HCT116 (cell line): ENCODE measurements at regions not wholly inside any gene's neighbourhood (a gene's known extent, or its start where the extent isn't known, plus 50 kb on each side); places are given as distances from the start of the nearest gene placed in this dataset.

ENCODE experiments used
- ATAC-seq: fragments of 200-7000 bp; cut with Tn5 transposase; 2 replicates; pipeline ENCODE4 v1.9.1; 2020; ENCODE audit warnings: mild to moderate bottlenecking, moderate library complexity
- BruUV-seq: library from RNA; stranded (reverse); fragments of 400-500 nt; replicated peaks from 2 replicates; lab custom pipeline; 2021; lab: Mats Ljungman, UMichigan
- CTCF ChIA-PET: fragments of 300-600 bp; sonication (Branson Sonifier 250); formaldehyde crosslinking; loops from one replicate; lab custom pipeline; 2021; ENCODE audit warnings: antibody characterized with exemption; lab: Charles Lee
- POLR2A ChIA-PET: fragments of 300-600, 350-600 bp; sonication (Branson Sonifier 250); formaldehyde crosslinking; loops from one replicate; lab custom pipeline; 2021; ENCODE audit warnings: antibody characterized with exemption; lab: Charles Lee
- RAD21 ChIA-PET, 2 experiments: fragments of 300-600 bp; sonication (Branson Sonifier 250); formaldehyde crosslinking; loops; one replicate each; lab custom pipeline; 2023; ENCODE audit warnings: low total read pairs in 2 of 2; ENCODE audit not compliant: uncharacterized antibody in 2 of 2, unreplicated experiment in 2 of 2, low non-redundant PET in 1 of 2; lab: Charles Lee
- DNase-seq: peaks from one replicate; pipeline ENCODE4 v3.0.0-alpha.2; 2010; ENCODE audit warnings: low read depth, low spot score
- H2AFZ ChIP-seq: fragments of 200-600 bp; shearing (Covaris generic), sonication (generic); 2 replicates; pipeline ENCODE4 v1.6.1; 2017; ENCODE audit warnings: low read depth, mixed run types, mixed read lengths, antibody characterized with exemption, low read length; ENCODE audit not compliant: poor library complexity, severe bottlenecking
- H3K27ac ChIP-seq: 2 replicates; pipeline ENCODE4 v1.5.1; 2012; ENCODE audit warnings: low read depth, low read length
- H3K27me3 ChIP-seq: fragments of 200-600 bp; sonication (generic); 2 replicates; pipeline ENCODE4 v1.6.1; 2016; ENCODE audit warnings: mixed run types, low read length, mixed read lengths; ENCODE audit not compliant: insufficient read depth
- H3K36me3 ChIP-seq, 2 experiments: fragments of 200-500 bp in 1 of 2; fragments of 200-600 bp in 1 of 2; sonication (Bioruptor generic) in 1 of 2; sonication (generic) in 1 of 2; 2 replicates each; pipeline versions ENCODE4 v1.5.1 to v1.6.1; 2014 to 2016; ENCODE audit warnings: low read length in 2 of 2, inconsistent platforms in 1 of 2, mixed read lengths in 1 of 2, mixed run types in 1 of 2; ENCODE audit not compliant: insufficient read depth in 2 of 2, control insufficient read depth in 1 of 2
- H3K4me1 ChIP-seq, 2 experiments: fragments of 200-600 bp in 1 of 2; sonication (generic) in 1 of 2; 2 replicates each; pipeline versions ENCODE4 v1.5.1 to v1.6.1; 2012 to 2017; ENCODE audit warnings: low read length in 2 of 2, inconsistent platforms in 1 of 2, mild to moderate bottlenecking in 1 of 2, mixed read lengths in 1 of 2, mixed run types in 1 of 2, moderate library complexity in 1 of 2; ENCODE audit not compliant: insufficient read depth in 2 of 2, control insufficient read depth in 1 of 2
- H3K4me2 ChIP-seq: fragments of 200-600 bp; sonication (generic); 2 replicates; pipeline ENCODE4 v1.6.1; 2017; ENCODE audit warnings: mixed run types, low read length, mixed read lengths
- H3K4me3 ChIP-seq, 2 experiments: fragments of 200-600 bp in 1 of 2; sonication (generic) in 1 of 2; replicated peaks in 1 of 2; 2 replicates each; pipeline ENCODE4 v1.5.1; 2011 to 2016; ENCODE audit warnings: low read length in 2 of 2, control low read depth in 1 of 2, low read depth in 1 of 2, mild to moderate bottlenecking in 1 of 2, mixed read lengths in 1 of 2, mixed run types in 1 of 2
- H3K79me2 ChIP-seq: fragments of 200-600 bp; sonication (generic); 2 replicates; pipeline ENCODE4 v1.6.1; 2017; ENCODE audit warnings: mild to moderate bottlenecking, mixed run types, low read length, moderate library complexity, mixed read lengths; ENCODE audit not compliant: insufficient read depth
- H3K9ac ChIP-seq: fragments of 200-600 bp; sonication (generic); 2 replicates; pipeline ENCODE4 v1.6.1; 2016; ENCODE audit warnings: low read length, mixed read lengths
- H3K9me2 ChIP-seq: fragments of 200-600 bp; sonication (generic), shearing (Covaris generic); 2 replicates; pipeline ENCODE4 v1.6.1; 2017; ENCODE audit warnings: mixed run types, mild to moderate bottlenecking, moderate library complexity; ENCODE audit not compliant: insufficient read depth
- H3K9me3 ChIP-seq, 2 experiments: fragments of 200-500 bp in 1 of 2; fragments of 200-600 bp in 1 of 2; sonication (Bioruptor generic) in 1 of 2; sonication (generic) in 1 of 2; 2 replicates each; pipeline ENCODE4 v1.6.1; 2014 to 2017; ENCODE audit warnings: low read length in 2 of 2, mixed read lengths in 2 of 2, inconsistent platforms in 1 of 2, low read depth in 1 of 2, mild to moderate bottlenecking in 1 of 2, mixed run types in 1 of 2, moderate library complexity in 1 of 2; ENCODE audit not compliant: control insufficient read depth in 1 of 2, insufficient read depth in 1 of 2
- H4K20me1 ChIP-seq: fragments of 200-600 bp; sonication (generic), shearing (Covaris generic); 2 replicates; pipeline ENCODE4 v1.6.1; 2017; ENCODE audit warnings: mixed run types, mild to moderate bottlenecking, moderate library complexity; ENCODE audit not compliant: insufficient read depth
- CEBPB ChIP-seq: IDR thresholded peaks from 2 replicates; pipeline ENCODE4 v1.6.1; 2012; ENCODE audit warnings: low read depth
- EGR1 ChIP-seq: IDR thresholded peaks from 2 replicates; pipeline ENCODE4 v1.6.1; 2012; ENCODE audit warnings: low read depth
- FOSL1 ChIP-seq: IDR thresholded peaks from 2 replicates; pipeline ENCODE4 v1.6.1; 2012; ENCODE audit warnings: low read depth
- POLR2A ChIP-seq: IDR thresholded peaks from 2 replicates; pipeline ENCODE4 v1.7.0; 2011; ENCODE audit warnings: borderline replicate concordance; ENCODE audit not compliant: insufficient read depth, insufficient read length; ENCODE audit errors: extremely low read depth
- SIN3A ChIP-seq: IDR thresholded peaks from 2 replicates; pipeline ENCODE4 v1.6.1; 2012; ENCODE audit warnings: low read depth
- SRF ChIP-seq: IDR thresholded peaks from 2 replicates; pipeline ENCODE4 v1.6.1; 2012; ENCODE audit warnings: low read depth
- ZFX ChIP-seq: fragments of 450-650 bp; IDR thresholded peaks from 2 replicates; pipeline ENCODE4 v1.6.1; 2017
- ZNF274 ChIP-seq: fragments of 200-500 bp; sonication (Bioruptor generic); IDR thresholded peaks from 2 replicates; pipeline ENCODE4 v1.6.1; 2014; ENCODE audit warnings: mild to moderate bottlenecking, low read depth, low read length, inconsistent platforms
- intact Hi-C: fragments of 100-400 bp; cut with micrococcal nuclease; formaldehyde crosslinking; loops from 2 replicates; pipeline ENCODE4 v1.10.0; 2022
- TF ChIP-seq, protein P1 (sequence below): IDR thresholded peaks from 2 replicates; pipeline ENCODE4 v1.6.1; 2012
- TF ChIP-seq, protein P2 (sequence below): IDR thresholded peaks from 2 replicates; pipeline ENCODE4 v1.6.1; 2012; ENCODE audit warnings: low read depth

DNA sequence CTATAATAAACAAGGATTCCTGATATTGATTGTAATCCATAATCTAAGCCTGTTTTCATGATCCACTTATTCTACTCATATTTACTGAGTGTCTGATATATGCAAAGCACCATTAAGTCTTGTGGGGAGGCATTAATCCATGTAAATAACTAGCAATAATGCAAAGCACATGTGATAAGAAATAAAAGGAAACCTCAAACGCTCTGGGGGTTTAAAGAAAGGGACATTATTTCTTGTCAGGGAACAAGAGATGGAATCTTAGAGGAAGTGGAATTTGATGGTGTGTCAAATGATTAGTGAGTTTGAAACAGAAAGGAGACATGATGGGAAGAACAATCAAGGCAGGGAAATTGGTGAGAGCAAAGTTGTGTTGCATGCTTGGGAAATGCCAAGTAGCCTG lies 57.4 kb upstream of the FLT1 start:
- Histone ChIP-seq H3K79me2 (no peaks in the 10 kb centered on the region), H3K27ac (no peak overlapping the region), H3K9me2 (no peaks in the 10 kb centered on the region), H3K9me3 (no peaks in the 10 kb centered on the region), H3K4me3 (no peak overlapping the region), H3K4me1 (no peaks in the 10 kb centered on the region), H3K27me3 (no peaks in the 10 kb centered on the region), H3K36me3 (no peaks in the 10 kb centered on the region), H4K20me1 (no peaks in the 10 kb centered on the region), H3K4me2 (no peak overlapping the region), H2AFZ (no peak overlapping the region), H3K9ac (no peak overlapping the region)
- no TSS peak for BruUV-seq
- ATAC-seq (no peak), DNase-seq (no peak)
- intact Hi-C loops: no loop called here
- RAD21 ChIA-PET: no interaction called here
- TF ChIP-seq SIN3A (no peak), CEBPB (no peak), ZNF274 (no peak), SRF (no peak), EGR1 (no peak), ZFX (no peak), POLR2A (no peak), FOSL1 (no peak)
- TF ChIP-seq, protein P1, sequence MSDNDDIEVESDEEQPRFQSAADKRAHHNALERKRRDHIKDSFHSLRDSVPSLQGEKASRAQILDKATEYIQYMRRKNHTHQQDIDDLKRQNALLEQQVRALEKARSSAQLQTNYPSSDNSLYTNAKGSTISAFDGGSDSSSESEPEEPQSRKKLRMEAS: no peak
- TF ChIP-seq, protein P2, sequence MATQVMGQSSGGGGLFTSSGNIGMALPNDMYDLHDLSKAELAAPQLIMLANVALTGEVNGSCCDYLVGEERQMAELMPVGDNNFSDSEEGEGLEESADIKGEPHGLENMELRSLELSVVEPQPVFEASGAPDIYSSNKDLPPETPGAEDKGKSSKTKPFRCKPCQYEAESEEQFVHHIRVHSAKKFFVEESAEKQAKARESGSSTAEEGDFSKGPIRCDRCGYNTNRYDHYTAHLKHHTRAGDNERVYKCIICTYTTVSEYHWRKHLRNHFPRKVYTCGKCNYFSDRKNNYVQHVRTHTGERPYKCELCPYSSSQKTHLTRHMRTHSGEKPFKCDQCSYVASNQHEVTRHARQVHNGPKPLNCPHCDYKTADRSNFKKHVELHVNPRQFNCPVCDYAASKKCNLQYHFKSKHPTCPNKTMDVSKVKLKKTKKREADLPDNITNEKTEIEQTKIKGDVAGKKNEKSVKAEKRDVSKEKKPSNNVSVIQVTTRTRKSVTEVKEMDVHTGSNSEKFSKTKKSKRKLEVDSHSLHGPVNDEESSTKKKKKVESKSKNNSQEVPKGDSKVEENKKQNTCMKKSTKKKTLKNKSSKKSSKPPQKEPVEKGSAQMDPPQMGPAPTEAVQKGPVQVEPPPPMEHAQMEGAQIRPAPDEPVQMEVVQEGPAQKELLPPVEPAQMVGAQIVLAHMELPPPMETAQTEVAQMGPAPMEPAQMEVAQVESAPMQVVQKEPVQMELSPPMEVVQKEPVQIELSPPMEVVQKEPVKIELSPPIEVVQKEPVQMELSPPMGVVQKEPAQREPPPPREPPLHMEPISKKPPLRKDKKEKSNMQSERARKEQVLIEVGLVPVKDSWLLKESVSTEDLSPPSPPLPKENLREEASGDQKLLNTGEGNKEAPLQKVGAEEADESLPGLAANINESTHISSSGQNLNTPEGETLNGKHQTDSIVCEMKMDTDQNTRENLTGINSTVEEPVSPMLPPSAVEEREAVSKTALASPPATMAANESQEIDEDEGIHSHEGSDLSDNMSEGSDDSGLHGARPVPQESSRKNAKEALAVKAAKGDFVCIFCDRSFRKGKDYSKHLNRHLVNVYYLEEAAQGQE: no peak
- CTCF ChIA-PET: no interaction called here
- POLR2A ChIA-PET: no interaction called here
